GM12872 (cell line): ENCODE measurements at regions not wholly inside any gene's neighbourhood (a gene's known extent, or its start where the extent isn't known, plus 50 kb on each side); places are given as distances from the start of the nearest gene placed in this dataset.

Source experiments
- CTCF ChIP-seq: IDR thresholded peaks from 3 replicates; pipeline ENCODE4 v1.5.1; 2011; ENCODE audit warnings: low read depth, mild to moderate bottlenecking, low read length, moderate library complexity; ENCODE audit not compliant: insufficient read depth

GRCh38 chr2:128632501-128632800 lies 313.8 kb upstream of the HS6ST1 start:
- no peak for TF ChIP-seq CTCF

- TF ChIP-seq CTCF: no peak
These were observed 314.8 kb upstream of the HS6ST1 start for GRCh38 chr2:128633501-128633900.

- no peak for TF ChIP-seq CTCF
These were observed 316.8 kb upstream of the HS6ST1 start for GRCh38 chr2:128635361-128635900.

- TF ChIP-seq CTCF: no peak
These were observed 318.1 kb upstream of the HS6ST1 start for GRCh38 chr2:128636802-128637147.

- TF ChIP-seq CTCF: no peak
These were observed 318.9 kb upstream of the HS6ST1 start for GRCh38 chr2:128637481-128638155.

- no peak for TF ChIP-seq CTCF
These were observed 319.9 kb upstream of the HS6ST1 start for GRCh38 chr2:128638341-128639119.

GRCh38 chr2:128639120-128639477 lies 320.4 kb upstream of the HS6ST1 start:
- no peak for TF ChIP-seq CTCF
